Left lung (tissue), 4 donors: ENCODE measurements at regions not wholly inside any gene's neighbourhood (a gene's known extent, or its start where the extent isn't known, plus 50 kb on each side); places are given as distances from the start of the nearest gene placed in this dataset.

ENCODE experiments used
- ATAC-seq: fragments of 200-7000 bp; cut with Tn5 transposase; one replicate; pipeline ENCODE4 v1.9.1; 2020; ENCODE audit warnings: moderate library complexity
- DNase-seq, 4 donors: peaks; one replicate each; pipeline ENCODE4 v3.0.0-alpha.2; 2013 to 2020
- H3K27ac ChIP-seq, 2 donors: fragments of 200-600 bp; sonication (generic) in 1 of 2; one replicate each; pipeline versions ENCODE4 v1.5.0 to v1.8.0; 2020 to 2021
- H3K27me3 ChIP-seq, 2 donors: fragments of 200-600 bp; sonication (generic) in 1 of 2; one replicate each; pipeline versions ENCODE4 v1.5.0 to v1.8.0; 2020 to 2021
- H3K36me3 ChIP-seq, 2 donors: fragments of 200-600 bp; sonication (generic) in 1 of 2; one replicate each; pipeline versions ENCODE4 v1.5.0 to v1.8.0; 2020 to 2021
- H3K4me1 ChIP-seq, 2 donors: fragments of 200-600 bp; one replicate each; pipeline ENCODE4 v1.8.0; 2021
- H3K4me3 ChIP-seq, 2 donors: fragments of 200-600 bp; sonication (generic) in 1 of 2; one replicate each; pipeline versions ENCODE4 v1.5.0 to v1.8.0; 2020 to 2021; ENCODE audit warnings: mild to moderate bottlenecking in 1 of 2
- H3K9me3 ChIP-seq, 2 donors: fragments of 200-600 bp; sonication (generic) in 1 of 2; one replicate each; pipeline versions ENCODE4 v1.5.0 to v1.8.0; 2020 to 2021
- intact Hi-C, 2 donors: fragments of 100-400 bp; cut with DNase I; formaldehyde crosslinking; loops; one replicate each; pipeline versions ENCODE4 v1.11.2 to v1.14.2; 2022
- TF ChIP-seq, protein P1 (sequence below), 2 donors: fragments of 200-600 bp; sonication (generic) in 1 of 2; IDR thresholded peaks; one replicate each; pipeline versions ENCODE4 v1.5.0 to v1.8.0; 2021; ENCODE audit warnings: antibody characterized with exemption in 2 of 2
- donor health status: DM: no; HTN: yes; CAD: no.
- donor health status: DM: no; HTN: no; CAD: no.

DNA sequence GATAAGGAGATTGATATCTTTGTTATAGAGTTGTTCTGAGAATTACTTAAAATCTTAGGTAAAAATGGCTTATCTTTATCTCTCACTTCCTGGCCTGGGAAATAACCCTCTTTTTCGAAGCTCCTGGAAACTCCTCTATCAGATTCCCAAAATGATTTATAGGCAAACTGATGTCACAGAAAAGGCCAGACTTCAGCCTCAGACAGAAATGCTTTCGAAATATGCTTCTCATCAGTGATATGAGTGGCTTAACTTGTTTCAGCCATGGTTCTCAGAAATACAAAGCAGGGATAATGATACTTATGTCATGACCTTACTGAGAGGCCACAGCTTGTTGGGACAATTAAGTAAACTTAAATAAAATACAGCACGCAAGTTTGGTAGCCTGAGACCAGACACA lies 85.3 kb upstream of the HS3ST1 start:
- H3K4me3 ChIP-seq, result no peak overlapping the region
- no peak for DNase-seq
- no peak for ATAC-seq
- H3K4me1 ChIP-seq, result no peaks in the 10 kb centered on the region
- TF ChIP-seq, protein P1, sequence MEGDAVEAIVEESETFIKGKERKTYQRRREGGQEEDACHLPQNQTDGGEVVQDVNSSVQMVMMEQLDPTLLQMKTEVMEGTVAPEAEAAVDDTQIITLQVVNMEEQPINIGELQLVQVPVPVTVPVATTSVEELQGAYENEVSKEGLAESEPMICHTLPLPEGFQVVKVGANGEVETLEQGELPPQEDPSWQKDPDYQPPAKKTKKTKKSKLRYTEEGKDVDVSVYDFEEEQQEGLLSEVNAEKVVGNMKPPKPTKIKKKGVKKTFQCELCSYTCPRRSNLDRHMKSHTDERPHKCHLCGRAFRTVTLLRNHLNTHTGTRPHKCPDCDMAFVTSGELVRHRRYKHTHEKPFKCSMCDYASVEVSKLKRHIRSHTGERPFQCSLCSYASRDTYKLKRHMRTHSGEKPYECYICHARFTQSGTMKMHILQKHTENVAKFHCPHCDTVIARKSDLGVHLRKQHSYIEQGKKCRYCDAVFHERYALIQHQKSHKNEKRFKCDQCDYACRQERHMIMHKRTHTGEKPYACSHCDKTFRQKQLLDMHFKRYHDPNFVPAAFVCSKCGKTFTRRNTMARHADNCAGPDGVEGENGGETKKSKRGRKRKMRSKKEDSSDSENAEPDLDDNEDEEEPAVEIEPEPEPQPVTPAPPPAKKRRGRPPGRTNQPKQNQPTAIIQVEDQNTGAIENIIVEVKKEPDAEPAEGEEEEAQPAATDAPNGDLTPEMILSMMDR (IDR thresholded peaks at IDR 0.05), result no peak
- H3K27ac ChIP-seq, result no peak overlapping the region
- H3K36me3 ChIP-seq, result no peaks in the 10 kb centered on the region
- no peaks in the 10 kb centered on the region for H3K27me3 ChIP-seq
- no peaks in the 10 kb centered on the region for H3K9me3 ChIP-seq
- intact Hi-C loops, result no loop called here

DNA sequence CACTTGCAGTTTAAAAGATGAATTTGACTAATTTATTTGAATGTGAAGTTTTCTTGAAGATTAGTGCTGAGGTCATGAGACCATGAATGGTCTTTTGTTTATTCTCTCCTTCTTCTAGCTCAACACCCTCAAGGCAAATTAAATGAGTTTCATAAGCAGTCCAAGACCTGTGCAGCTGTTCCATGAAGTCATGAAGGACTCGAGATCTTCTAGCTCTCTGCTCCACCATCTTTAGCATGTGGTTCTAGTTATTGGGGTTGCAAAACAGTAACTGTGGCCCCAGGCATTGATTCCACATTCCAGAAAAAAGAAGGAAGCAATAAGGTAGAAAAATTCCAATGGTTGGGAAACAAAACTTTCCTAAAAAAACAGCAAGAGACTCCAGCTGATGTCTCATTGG lies 84.2 kb upstream of the HS3ST1 start:
- no peaks in the 10 kb centered on the region for H3K9me3 ChIP-seq
- no peak overlapping the region for H3K4me3 ChIP-seq
- H3K36me3 ChIP-seq, result no peaks in the 10 kb centered on the region
- no peak for DNase-seq
- no peaks in the 10 kb centered on the region for H3K4me1 ChIP-seq
- ATAC-seq, result no peak
- TF ChIP-seq, protein P1 (IDR thresholded peaks at IDR 0.05), result no peak
- no peak overlapping the region for H3K27ac ChIP-seq
- no peaks in the 10 kb centered on the region for H3K27me3 ChIP-seq
- intact Hi-C loops, result no loop called here

DNA sequence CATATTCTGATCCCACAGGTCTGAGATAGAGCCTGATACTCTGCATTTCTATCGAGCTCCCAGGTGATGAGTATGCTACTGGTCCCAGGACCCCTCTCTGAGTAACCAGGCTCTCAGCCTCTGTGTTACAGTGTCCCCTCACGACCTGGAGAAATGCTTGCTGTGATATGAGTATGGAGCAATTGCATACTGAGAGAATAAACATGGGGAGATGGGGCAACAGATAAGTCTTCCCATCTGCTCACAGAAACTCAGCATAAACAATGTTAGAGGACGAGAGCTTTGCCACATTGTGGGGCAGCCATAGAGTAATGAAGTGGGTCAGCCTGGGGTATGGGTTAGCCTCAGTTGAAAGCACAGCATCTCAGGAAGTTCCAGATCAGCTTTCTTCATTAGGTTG lies 82.6 kb upstream of the HS3ST1 start:
- intact Hi-C loops, result no loop called here
- Histone ChIP-seq H3K9me3 (no peaks in the 10 kb centered on the region), H3K36me3 (no peaks in the 10 kb centered on the region), H3K27me3 (no peaks in the 10 kb centered on the region), H3K4me3 (no peak overlapping the region), H3K4me1 (no peaks in the 10 kb centered on the region), H3K27ac (no peak overlapping the region)
- ATAC-seq, result no peak
- DNase-seq, result no peak
- TF ChIP-seq, protein P1 (IDR thresholded peaks at IDR 0.05), result no peak

DNA sequence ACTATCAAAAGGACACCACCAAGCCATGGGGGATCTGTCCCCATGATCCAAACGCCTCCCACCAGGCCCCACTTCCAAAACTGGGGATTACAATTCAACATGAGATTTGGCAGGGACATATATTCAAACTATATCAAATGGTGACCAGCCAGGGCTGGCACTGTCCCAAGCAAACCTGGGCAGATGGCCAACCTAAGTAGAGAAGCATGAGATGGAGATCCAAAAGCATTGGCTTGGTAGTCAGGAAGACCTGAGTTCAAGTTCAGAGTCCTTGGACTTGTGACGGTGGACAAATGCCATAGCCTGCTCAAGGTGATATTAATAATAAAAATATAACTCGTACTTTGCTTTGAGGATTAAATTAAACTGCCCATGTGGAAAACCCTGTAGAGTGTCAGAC lies 79.2 kb upstream of the HS3ST1 start:
- ATAC-seq, result no peak
- H3K27ac ChIP-seq, result no peak overlapping the region
- H3K36me3 ChIP-seq, result no peaks in the 10 kb centered on the region
- H3K9me3 ChIP-seq, result no peaks in the 10 kb centered on the region
- TF ChIP-seq, protein P1 (IDR thresholded peaks at IDR 0.05), result no peak
- no peaks in the 10 kb centered on the region for H3K4me1 ChIP-seq
- no peak for DNase-seq
- H3K4me3 ChIP-seq, result no peak overlapping the region
- intact Hi-C loops, result no loop called here
- no peaks in the 10 kb centered on the region for H3K27me3 ChIP-seq

DNA sequence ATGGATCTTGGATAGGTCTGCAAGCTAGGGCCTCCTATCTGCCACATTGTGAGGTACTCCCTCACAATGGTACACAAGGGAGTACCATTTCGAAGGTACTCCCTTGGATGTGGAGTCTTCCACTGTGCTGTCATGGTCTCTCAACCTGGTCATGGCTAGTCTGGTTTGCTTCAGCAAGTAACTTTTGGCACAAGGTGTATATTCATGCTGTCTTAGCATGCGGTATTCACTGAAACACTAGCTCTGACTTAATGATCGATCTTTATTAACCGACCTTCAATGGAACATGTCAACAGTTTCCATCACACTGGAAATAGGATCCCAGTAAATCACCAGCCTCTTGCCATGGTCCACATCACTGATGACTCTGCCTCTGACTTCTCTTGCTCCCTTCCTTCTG lies 77.5 kb upstream of the HS3ST1 start:
- Histone ChIP-seq H3K27me3 (no peaks in the 10 kb centered on the region), H3K27ac (no peak overlapping the region), H3K9me3 (no peaks in the 10 kb centered on the region), H3K4me3 (no peak overlapping the region), H3K4me1 (no peaks in the 10 kb centered on the region), H3K36me3 (no peaks in the 10 kb centered on the region)
- intact Hi-C loops, result no loop called here
- ATAC-seq (no peak), DNase-seq (no peak)
- TF ChIP-seq, protein P1 (IDR thresholded peaks at IDR 0.05), result no peak
